ENCODE measurements at regions not wholly inside any gene's neighbourhood (a gene's known extent, or its start where the extent isn't known, plus 50 kb on each side); places are given as distances from the start of the nearest gene placed in this dataset.
"Not testable (repeated sequence)": the region's sequence is repeated elsewhere in the genome, so short reads cannot be mapped to it uniquely, and the experiment has no call there.

DNA sequence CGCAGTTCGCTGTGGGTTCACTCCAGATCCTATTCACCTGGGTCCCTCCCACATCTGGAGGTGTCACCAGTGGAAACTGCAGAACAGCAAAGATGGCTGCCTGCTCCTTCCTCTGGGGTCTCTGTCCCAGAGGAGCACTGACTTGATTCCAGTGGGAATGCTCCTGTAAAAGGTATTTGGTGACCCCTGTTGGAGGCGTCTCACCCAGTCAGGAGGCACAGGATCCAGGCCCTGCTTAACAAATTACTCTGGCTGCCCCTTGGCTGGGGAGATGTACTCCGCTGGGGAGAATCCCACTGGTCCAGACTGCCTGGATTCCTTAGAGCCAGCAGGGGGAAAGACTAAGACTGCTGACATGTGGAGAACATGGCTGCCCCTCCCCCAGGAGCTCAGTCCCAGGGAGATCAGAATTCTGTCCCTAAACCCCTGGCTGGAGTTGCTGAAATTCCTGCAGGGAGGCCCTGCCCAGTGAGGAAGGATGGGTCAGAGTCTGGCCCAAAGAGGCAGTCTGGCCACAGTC, 483.0 kb downstream of the CBLN4 start:
- ATAC-seq: no peak

- ATAC-seq: not testable (repeated sequence)
Measured at GRCh38 chr20:55517584-55517983, 487.7 kb downstream of the CBLN4 start.

DNA sequence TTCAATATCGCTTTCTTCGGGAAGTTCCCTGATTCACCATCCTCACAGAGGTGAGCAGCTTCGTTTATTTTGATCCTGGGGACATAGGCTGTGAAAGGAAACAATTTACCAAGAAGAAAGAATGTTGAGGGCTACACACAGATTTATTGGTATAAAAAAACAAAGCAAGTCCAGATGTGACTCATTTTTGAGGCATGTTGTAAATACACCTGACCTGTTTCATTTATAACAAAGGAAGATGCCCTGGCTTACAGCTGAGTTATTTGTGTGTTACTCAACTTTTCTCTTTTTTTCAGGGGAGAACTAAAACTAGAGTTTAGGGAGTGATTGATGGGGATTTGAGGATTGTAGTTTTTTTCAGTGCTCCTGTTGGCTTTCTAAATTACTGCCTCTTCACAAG, 489.5 kb downstream of the CBLN4 start:
- no peak for ATAC-seq

GRCh38 chr20:55514531-55514930, 490.8 kb downstream of the CBLN4 start:
- no peak for ATAC-seq

DNA sequence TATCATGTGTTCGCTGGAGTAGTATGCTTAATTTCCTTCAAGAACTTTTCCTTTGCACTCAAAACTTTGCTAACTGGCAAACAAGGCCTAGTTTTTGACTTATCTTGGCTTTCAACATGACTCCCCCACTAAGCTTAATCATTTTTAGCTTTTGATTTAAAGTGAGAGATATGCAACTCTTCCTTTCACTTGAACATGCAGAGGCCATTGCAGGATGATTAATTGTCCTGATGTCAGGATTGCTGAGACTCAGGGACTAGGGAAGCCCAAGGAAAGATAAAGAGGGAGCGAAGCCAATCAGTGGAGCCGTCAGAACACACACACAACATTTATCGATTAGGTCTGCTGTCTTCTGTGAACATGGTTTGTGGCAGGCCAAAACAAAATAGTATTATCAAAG, 491.4 kb downstream of the CBLN4 start:
- ATAC-seq: no peak

DNA sequence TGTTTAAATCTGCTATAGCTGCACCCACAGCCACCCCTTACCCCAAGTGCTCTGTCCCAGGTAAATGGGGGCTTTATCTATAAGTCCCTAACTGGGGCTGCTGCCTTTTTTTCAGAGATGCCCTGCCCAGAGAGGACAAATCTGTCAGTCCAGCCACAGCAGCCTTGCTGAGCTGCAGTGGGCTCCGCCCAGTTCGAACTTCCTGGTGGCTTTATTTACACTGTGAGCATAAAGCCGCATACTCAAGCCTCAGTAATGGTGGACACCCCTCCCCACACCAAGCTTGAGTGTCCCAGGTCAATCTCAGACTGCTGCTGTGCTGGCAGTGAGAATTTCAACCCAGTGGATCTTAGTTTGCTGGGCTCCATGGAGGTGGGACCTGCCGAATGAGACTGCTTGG, 505.2 kb downstream of the CBLN4 start:
- no peak for ATAC-seq

DNA sequence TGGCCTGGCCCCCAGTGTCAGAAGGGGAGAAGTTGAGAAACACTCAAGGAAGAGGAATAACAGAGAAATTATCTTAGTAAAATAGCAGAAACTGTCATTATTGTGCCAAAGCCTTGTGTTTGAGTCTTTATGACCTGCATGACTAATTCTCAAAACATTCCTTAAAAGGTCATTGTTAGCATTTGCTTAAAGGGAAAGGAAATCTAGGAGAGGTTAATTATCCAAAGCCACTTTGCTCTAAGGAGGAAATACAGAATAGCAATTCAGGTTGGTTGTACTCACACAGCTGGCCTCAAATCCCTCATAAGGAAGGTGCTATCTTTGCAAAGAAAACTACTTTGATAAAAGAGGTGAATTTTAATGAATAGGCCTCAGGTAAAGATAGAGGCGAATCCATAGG, 516.7 kb downstream of the CBLN4 start:
- ATAC-seq: no peak

GRCh38 chr20:55478724-55479450, 526.4 kb downstream of the CBLN4 start:
- ATAC-seq: no peak

GRCh38 chr20:55472704-55473103, 532.6 kb downstream of the CBLN4 start:
- ATAC-seq: no peak

- no peak for ATAC-seq
Measured at GRCh38 chr20:55471052-55472006, 534.0 kb downstream of the CBLN4 start.

- no peak for ATAC-seq
Measured at GRCh38 chr20:55469074-55469473, 536.2 kb downstream of the CBLN4 start.

DNA sequence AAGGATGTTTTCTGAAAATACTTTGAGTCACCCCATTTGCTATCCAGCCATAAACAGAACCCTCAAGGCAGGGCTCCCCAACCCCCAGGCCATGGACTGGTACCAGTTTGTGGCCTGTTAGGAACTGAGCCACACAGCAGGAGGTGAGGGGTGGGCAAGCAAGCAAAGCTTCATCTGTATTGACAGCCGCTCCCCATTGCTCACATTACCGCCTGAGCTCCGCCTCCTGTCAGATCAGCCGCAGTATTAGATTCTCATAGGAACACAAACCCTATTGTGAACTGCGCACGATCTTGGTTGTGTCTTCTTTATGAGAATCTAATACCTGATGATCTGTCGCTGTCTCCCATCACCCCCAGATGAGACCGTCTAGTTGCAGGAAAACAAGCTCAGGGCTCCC, 543.8 kb downstream of the CBLN4 start:
- ATAC-seq: no peak

- no peak for ATAC-seq
Measured at GRCh38 chr20:55456316-55456940, 548.9 kb downstream of the CBLN4 start.

- no peak for ATAC-seq
Measured at GRCh38 chr20:55449091-55449490, 556.2 kb downstream of the CBLN4 start.

DNA sequence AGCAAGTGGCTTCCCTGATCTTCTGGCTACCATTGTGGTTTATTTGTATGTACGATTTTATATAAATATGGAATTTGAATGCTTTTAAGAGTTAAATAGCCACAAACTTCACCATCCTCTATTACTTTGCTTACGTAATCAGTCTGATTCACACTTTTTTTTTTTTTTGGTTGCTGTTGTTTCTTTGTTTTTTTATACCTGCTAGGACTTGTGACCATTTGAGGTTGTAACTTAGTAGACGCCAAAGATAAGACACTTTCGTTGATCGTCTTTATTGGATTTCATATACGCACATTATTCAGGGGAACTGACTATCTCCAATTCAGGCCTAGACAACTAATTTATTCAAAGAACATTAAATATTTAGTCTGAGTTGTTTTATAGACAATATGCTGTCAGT, 559.0 kb downstream of the CBLN4 start:
- no peak for ATAC-seq

DNA sequence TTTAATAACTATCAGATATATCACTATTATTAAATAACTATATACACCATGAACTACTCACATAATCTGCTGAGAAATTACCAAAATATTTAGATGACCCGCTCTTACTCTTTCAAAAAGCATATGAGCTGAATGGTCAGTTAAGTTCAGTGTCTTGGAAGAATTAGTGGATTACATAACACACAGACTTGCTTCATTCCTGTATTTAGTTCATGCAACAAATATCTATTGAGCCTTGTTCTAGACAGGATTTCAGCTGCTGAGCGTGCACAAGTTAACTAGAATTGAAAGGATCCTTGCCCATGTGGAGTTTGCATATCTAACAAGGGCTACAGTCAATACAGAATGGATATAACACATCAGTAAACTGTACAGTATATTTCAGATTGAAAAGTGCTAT, 566.2 kb downstream of the CBLN4 start:
- no peak for ATAC-seq

GRCh38 chr20:55437798-55438415, 567.4 kb downstream of the CBLN4 start:
- ATAC-seq: no peak

DNA sequence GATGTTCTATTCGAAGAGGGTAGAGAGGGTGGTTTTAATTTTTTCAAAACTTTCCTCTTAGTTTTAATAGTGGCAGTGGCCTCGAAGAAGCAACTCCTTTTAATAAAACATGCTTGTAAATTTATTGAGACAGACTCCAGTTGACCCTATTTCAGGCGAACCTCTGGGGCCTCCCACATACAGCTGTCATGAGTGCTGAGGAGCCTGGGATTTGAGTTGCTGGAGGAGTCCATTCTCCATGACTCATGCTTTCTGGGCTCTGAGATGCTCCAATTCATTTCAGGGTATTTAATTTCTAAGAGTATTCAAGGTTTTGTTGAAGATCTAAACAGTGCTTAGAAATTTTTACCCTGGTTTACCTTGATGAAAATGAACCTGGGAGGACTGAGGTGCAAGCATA, 580.4 kb downstream of the CBLN4 start:
- no peak for ATAC-seq

DNA sequence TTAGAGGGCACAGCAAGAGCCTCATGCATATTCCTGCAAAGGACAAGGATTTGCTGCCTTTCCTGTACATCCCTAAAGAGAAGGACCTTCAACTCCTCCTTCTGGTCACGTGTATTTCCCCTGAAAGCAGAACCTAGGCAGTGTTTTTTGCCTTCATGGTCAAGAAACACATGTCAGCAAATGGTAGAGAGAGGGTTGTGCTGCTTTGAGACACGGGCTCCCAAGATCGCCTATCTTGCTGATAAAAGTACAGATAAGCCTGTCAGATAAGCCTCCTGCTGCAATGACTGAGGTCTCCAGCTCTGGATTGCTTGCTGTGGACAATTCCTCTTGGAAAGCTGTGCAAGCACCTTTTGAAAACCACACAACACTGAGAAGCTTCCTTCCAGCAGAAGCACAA, 580.8 kb downstream of the CBLN4 start:
- no peak for ATAC-seq

- ATAC-seq: no peak
Measured at GRCh38 chr20:55417836-55418235, 587.5 kb downstream of the CBLN4 start.

- no peak for ATAC-seq
Measured at GRCh38 chr20:55415567-55416142, 589.7 kb downstream of the CBLN4 start.

- not testable (repeated sequence) for ATAC-seq
Measured at GRCh38 chr20:55412508-55412907, 592.8 kb downstream of the CBLN4 start.

Data from esophagus mucosa (tissue), 1 donor.